K562 (cell line): ENCODE measurements at regions not wholly inside any gene's neighbourhood (a gene's known extent, or its start where the extent isn't known, plus 50 kb on each side); places are given as distances from the start of the nearest gene placed in this dataset.

Experiments used
- ARID1B ChIP-seq: fragments of 450-650 bp; IDR thresholded peaks from 2 replicates; pipeline ENCODE4 v1.6.1; 2016; ENCODE audit warnings: antibody characterized with exemption, mild to moderate bottlenecking, inconsistent platforms
- ARID2 ChIP-seq: fragments of 450-650 bp; IDR thresholded peaks from 2 replicates; pipeline ENCODE4 v1.6.1; 2017; ENCODE audit warnings: antibody characterized with exemption, mild to moderate bottlenecking
- BHLHE40 ChIP-seq: IDR thresholded peaks from 2 replicates; pipeline ENCODE4 v1.6.1; 2011; ENCODE audit warnings: low read length, improper control_type of control experiment
- CBX8 ChIP-seq: fragments of 200-600 bp; sonication (generic); IDR thresholded peaks from 2 replicates; pipeline ENCODE4 v1.6.1; 2012; ENCODE audit warnings: borderline replicate concordance, mixed run types, low read depth, mild to moderate bottlenecking, moderate library complexity, mixed read lengths, low read length, control low read depth, inconsistent platforms; ENCODE audit not compliant: poor library complexity, severe bottlenecking; ENCODE audit errors: extremely low read depth
- ELF2 ChIP-seq: fragments of 250-450 bp; sonication (Bioruptor Pico); IDR thresholded peaks from 2 replicates; pipeline ENCODE4 v1.5.0; 2021; ENCODE audit warnings: mild to moderate bottlenecking
- FOXA3 ChIP-seq, 2 experiments: fragments of 450-650 bp in 1 of 2; sonication (generic) in 1 of 2; formaldehyde crosslinking; IDR thresholded peaks in 1 of 2; conservative IDR thresholded peaks in 1 of 2; 2 replicates each; pipeline versions ENCODE4 v1.4.0 to v1.8.0; 2020 to 2022; ENCODE audit warnings: mild to moderate bottlenecking in 2 of 2, missing genetic modification reagents in 1 of 2
- FUS ChIP-seq: fragments of 200-400 bp; formaldehyde crosslinking; optimal IDR thresholded peaks from 2 replicates; pipeline ENCODE3; 2017; ENCODE audit warnings: low read depth, low read length
- HDAC6 ChIP-seq: IDR thresholded peaks from 2 replicates; pipeline ENCODE4 v1.6.1; 2012; ENCODE audit warnings: low read depth, mild to moderate bottlenecking, control low read depth, inconsistent platforms, low read length, moderate library complexity
- HEY1 ChIP-seq: fragments of 250-450 bp; sonication (Bioruptor Pico); IDR thresholded peaks from 2 replicates; pipeline ENCODE4 v1.5.0; 2020; ENCODE audit warnings: mild to moderate bottlenecking, moderate library complexity, borderline replicate concordance
- JUN ChIP-seq, 2 experiments: sonication (generic) in 1 of 2; formaldehyde crosslinking in 1 of 2; IDR thresholded peaks; 2 replicates each; pipeline versions ENCODE4 v1.6.1 to v1.8.0; 2012 to 2022; ENCODE audit warnings: borderline replicate concordance in 2 of 2, mild to moderate bottlenecking in 2 of 2, improper control_type of control experiment in 1 of 2, low read depth in 1 of 2, low read length in 1 of 2, missing genetic modification reagents in 1 of 2
- L3MBTL2 ChIP-seq: fragments of 450-650 bp; IDR thresholded peaks from 2 replicates; pipeline ENCODE4 v1.6.1; 2016; ENCODE audit warnings: mild to moderate bottlenecking, moderate library complexity
- LEF1 ChIP-seq: fragments of 450-650 bp; IDR thresholded peaks from 2 replicates; pipeline ENCODE4 v1.6.1; 2016; ENCODE audit warnings: mild to moderate bottlenecking
- MYC ChIP-seq, 2 experiments: fragments of 250-450 bp in 1 of 2; sonication (Bioruptor Pico) in 1 of 2; IDR thresholded peaks; 2 replicates each; pipeline versions ENCODE4 v1.5.1 to v1.6.1; 2012 to 2021; ENCODE audit warnings: low read depth in 2 of 2, borderline replicate concordance in 1 of 2, improper control_type of control experiment in 1 of 2, low read length in 1 of 2, mild to moderate bottlenecking in 1 of 2, moderate library complexity in 1 of 2
- NCOA4 ChIP-seq: fragments of 450-650 bp; IDR thresholded peaks from 2 replicates; pipeline ENCODE4 v1.6.1; 2018; ENCODE audit warnings: mild to moderate bottlenecking; ENCODE audit not compliant: partially characterized antibody
- NFIC ChIP-seq: fragments of 450-650 bp; IDR thresholded peaks from 2 replicates; pipeline ENCODE4 v1.6.1; 2017; ENCODE audit warnings: mild to moderate bottlenecking, inconsistent platforms
- PHB2 ChIP-seq: fragments of 450-650 bp; IDR thresholded peaks from 2 replicates; pipeline ENCODE4 v1.6.1; 2017; ENCODE audit warnings: low read depth
- PKNOX1 ChIP-seq: fragments of 450-650 bp; IDR thresholded peaks from 2 replicates; pipeline ENCODE4 v1.6.1; 2016
- SAFB2 ChIP-seq: fragments of 200-400 bp; formaldehyde crosslinking; IDR thresholded peaks from 2 replicates; pipeline ENCODE4 v1.6.1; 2018; ENCODE audit warnings: borderline replicate concordance, low read length, low read depth, moderate library complexity; ENCODE audit not compliant: severe bottlenecking
- ZFPM2 ChIP-seq: fragments of 250-450 bp; sonication (Bioruptor Pico); IDR thresholded peaks from 2 replicates; pipeline ENCODE4 v1.5.1; 2022; ENCODE audit warnings: mild to moderate bottlenecking
- ZNF133 ChIP-seq: fragments of 250-450 bp; sonication (Bioruptor Pico); IDR thresholded peaks from 2 replicates; pipeline ENCODE4 v1.4.0; 2020; ENCODE audit warnings: mild to moderate bottlenecking

- TF ChIP-seq PKNOX1, result no peak
- TF ChIP-seq L3MBTL2, result peak; percentile 46; the same call in 1 of the 2 replicates
- TF ChIP-seq HEY1 (CRISPR knock-in tag), result no peak
- peak; percentile 63; the same call in 1 of the 2 replicates for TF ChIP-seq LEF1
- TF ChIP-seq SAFB2, result no peak
- TF ChIP-seq PHB2, result no peak
- TF ChIP-seq JUN (IDR thresholded peaks at IDR 0.05; ENCODE audit: borderline replicate concordance, low read depth, low read length), result no peak
- TF ChIP-seq JUN (CRISPR knock-in tag; IDR thresholded peaks at IDR 0.05; ENCODE audit: borderline replicate concordance), result no peak
- peak; percentile 35 for TF ChIP-seq NFIC
- TF ChIP-seq BHLHE40, result peak; percentile 82
- no peak for TF ChIP-seq ZNF133
- no peak for TF ChIP-seq ARID2
- peak in 1 of 2 experiments; percentile 88; a peak in 3 of 4 replicates for TF ChIP-seq FOXA3 (CRISPR knock-in tag; conservative IDR thresholded peaks at IDR 0.05 in 1 of 2, IDR thresholded peaks at IDR 0.05 in 1 of 2)
- no peak for TF ChIP-seq HDAC6
- TF ChIP-seq MYC (IDR thresholded peaks at IDR 0.05; ENCODE audit: low read depth, low read length), result peak; percentile 58
- TF ChIP-seq MYC (CRISPR knock-in tag; IDR thresholded peaks at IDR 0.05; ENCODE audit: borderline replicate concordance, low read depth), result no peak
- no peak for TF ChIP-seq ELF2 (CRISPR knock-in tag)
- TF ChIP-seq FUS, result no peak
- no peak for TF ChIP-seq ZFPM2 (CRISPR knock-in tag)
- no peak for TF ChIP-seq NCOA4
- TF ChIP-seq ARID1B, result peak; percentile 26; the same call in 1 of the 2 replicates
- no peak for TF ChIP-seq CBX8
Observed at GRCh38 chr5:91219091-91219802, 163.9 kb downstream of the ARRDC3 start (continued).
